Cardiac septum (tissue), 1 donor: ENCODE measurements at regions not wholly inside any gene's neighbourhood (a gene's known extent, or its start where the extent isn't known, plus 50 kb on each side); places are given as distances from the start of the nearest gene placed in this dataset.
"Not testable (repeated sequence)": the region's sequence is repeated elsewhere in the genome, so short reads cannot be mapped to it uniquely, and the experiment has no call there.

Source experiments
- DNase-seq: peaks from one replicate; pipeline ENCODE4 v3.0.0-alpha.2; 2020; ENCODE audit warnings: low spot score
- intact Hi-C: fragments of 100-400 bp; cut with DNase I; formaldehyde crosslinking; loops from one replicate; pipeline ENCODE4 v1.14.0; 2022
- donor health status: DM: no; HTN: no; CAD: no.

DNA sequence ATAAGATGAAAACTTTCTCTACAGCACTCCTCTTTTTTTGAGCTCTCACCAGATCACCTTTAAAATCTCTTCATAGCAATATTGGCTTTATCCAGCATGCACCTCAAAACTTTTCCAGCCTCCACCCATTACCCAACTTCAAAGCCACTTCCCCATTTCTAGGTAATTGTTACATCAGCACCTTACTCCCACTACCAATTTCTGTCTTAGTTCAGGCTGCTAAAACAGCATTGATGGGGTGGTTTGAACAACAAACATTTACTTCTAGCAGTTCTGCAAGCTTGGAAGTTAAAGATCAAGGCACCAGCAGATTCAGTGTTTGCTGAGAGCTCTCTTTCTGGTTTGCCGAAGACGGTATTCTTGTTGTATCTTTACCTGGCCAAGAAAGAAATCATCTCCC is 114.0 kb upstream of the SLC39A10 start:
- intact Hi-C loops: no loop called here
- DNase-seq: no peak

DNA sequence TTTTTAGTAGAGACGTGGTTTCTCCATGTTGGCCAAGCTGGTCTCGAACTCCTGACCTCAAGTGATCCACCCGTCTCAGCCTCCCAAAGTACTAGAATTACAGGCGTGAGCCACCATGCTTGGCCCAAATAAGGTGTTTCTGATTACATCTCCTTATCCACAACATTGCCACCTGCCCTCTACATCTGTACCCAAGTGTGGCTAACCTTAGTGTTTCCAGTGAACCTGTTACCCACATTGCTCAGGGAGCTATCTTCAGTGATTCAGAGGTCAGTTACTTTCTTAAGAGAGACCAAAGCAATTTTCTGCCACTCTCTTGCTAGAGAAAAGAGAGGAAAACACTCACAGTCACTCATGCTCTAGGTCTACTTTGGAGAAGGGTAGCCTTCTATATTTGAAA is 115.0 kb upstream of the SLC39A10 start:
- intact Hi-C loops: no loop called here
- no peak for DNase-seq

GRCh38 chr2:195538937-195539336 is 118.1 kb upstream of the SLC39A10 start:
- no peak for DNase-seq
- intact Hi-C loops: no loop called here

GRCh38 chr2:195537811-195538210 is 119.2 kb upstream of the SLC39A10 start:
- no peak for DNase-seq
- intact Hi-C loops: no loop called here

GRCh38 chr2:195536906-195537305 is 120.1 kb upstream of the SLC39A10 start:
- intact Hi-C loops: no loop called here

DNA sequence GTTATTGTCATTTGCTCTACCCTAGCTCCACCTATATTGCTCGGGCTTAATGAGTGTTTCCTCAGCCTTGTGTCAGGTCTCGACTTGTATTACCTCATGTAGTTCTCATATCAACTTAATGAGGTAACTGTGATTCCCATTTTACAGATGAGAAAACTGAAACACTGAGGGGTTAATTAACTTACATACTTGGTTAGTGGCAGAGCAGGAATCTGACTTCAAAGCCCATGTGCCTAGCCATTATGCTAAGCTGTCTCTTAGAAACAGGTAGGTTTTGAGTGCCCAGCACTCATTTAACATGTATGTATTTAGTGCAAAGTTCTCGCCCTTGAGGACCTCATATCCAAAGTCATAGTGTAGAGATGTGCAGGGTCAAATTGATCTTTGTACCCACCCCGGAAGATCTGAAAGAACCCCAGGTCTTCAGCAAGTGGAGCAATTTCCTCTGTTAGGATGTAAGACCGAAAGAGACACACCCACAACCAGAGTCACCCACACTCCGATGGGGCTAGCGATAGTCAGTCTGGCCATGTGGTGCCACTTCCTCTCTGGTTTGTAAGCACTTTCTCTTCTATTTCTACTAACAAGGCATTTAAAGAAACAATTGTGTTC is 121.0 kb upstream of the SLC39A10 start:
- intact Hi-C loops: no loop called here
- DNase-seq: no peak

More at GRCh38 chr2:195536906-195537305, 120.1 kb upstream of the SLC39A10 start:
- no peak for DNase-seq

GRCh38 chr2:195534971-195535370 is 122.1 kb upstream of the SLC39A10 start:
- intact Hi-C loops: no loop called here
- DNase-seq: no peak

GRCh38 chr2:195533771-195534642 is 123.0 kb upstream of the SLC39A10 start:
- DNase-seq: no peak
- intact Hi-C loops: no loop called here

GRCh38 chr2:195532628-195533271 is 124.3 kb upstream of the SLC39A10 start:
- no peak for DNase-seq
- intact Hi-C loops: no loop called here

DNA sequence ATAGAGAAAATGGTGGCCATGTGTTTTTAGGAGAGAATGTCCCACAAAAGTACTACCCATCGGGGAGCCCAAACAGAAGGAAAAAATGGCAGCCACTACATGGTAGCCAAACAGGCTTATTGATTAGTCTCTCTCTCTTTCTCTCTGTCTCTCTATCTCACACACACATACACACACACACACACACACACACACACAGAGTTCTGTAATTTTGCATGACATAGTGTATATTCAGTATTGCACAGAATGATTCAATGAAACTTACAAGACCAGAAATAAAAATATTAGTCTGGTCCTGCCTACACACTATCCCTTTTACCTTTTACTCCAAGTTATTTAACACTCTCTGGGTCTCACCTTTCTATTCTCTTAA is 124.8 kb upstream of the SLC39A10 start:
- intact Hi-C loops: no loop called here
- no peak for DNase-seq

DNA sequence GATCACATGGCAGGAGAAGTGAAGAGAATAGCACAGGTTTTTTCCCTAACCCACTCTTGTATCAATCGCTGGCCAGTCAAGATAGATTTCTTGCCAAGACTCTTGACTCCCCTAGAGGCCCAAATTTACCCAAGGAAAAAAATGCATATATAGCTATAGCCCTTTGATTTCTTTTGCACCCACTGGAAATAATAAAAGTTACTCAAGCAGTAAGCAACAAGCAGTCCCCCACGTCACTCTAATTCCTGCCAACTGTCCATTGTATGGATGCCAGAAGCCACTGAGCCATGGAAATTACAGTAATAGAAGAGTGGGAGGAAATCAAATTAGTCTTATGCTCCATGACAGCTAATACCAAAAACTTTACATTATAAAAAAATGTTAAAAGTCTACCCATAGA is 125.3 kb upstream of the SLC39A10 start:
- no peak for DNase-seq
- intact Hi-C loops: no loop called here

- intact Hi-C loops, DNase-seq: not testable (repeated sequence)
These were observed 133.8 kb upstream of the SLC39A10 start for GRCh38 chr2:195523242-195523641.

DNA sequence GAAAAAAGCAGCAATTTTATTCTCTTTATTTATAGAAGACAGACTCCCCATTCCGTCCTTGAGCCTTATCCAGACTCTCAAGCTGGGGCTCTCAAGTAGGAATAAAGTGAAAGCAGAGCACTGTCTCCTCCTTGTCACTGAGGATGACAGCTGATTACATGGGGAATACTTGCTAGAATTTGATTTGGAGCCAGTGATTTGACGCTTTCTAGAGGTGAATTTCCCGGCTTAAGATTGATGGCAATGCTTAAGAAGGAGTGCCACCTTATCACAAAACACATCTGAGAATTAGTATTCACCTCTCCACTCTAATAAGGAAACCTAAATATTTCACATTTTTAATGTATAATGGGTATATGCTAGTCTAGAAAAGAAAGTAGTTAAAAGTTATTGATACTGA is 135.4 kb upstream of the SLC39A10 start:
- no peak for DNase-seq
- intact Hi-C loops: no loop called here

- DNase-seq: no peak
- intact Hi-C loops: no loop called here
These were observed 136.3 kb upstream of the SLC39A10 start for GRCh38 chr2:195520671-195521155.

DNA sequence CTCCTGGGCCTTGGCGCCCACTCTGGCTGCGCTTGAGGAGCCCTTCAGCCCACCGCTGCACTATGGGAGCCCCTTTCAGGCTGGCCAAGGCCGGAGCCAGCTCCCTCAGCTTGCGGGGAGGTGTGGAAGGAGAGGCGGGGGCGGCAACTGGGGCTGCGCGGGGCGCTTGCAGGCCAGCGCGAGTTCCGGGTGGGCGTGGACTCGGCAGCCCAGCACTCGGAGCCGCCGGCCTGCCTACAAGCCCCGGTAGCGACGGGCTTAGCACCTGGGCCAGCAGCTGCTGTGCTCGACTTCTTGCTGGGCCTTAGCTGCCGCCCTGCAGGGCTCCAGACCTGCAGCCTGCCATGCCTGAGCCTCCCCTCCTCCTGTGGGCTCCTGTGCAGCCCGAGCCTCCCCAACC is 141.5 kb upstream of the SLC39A10 start:
- intact Hi-C loops: no loop called here
- DNase-seq: no peak

- intact Hi-C loops: no loop called here
- no peak for DNase-seq
These were observed 142.7 kb upstream of the SLC39A10 start for GRCh38 chr2:195514365-195514764.

GRCh38 chr2:195513119-195513518 is 143.9 kb upstream of the SLC39A10 start:
- intact Hi-C loops: no loop called here
- no peak for DNase-seq

- no peak for DNase-seq
- intact Hi-C loops: no loop called here
These were observed 147.5 kb upstream of the SLC39A10 start for GRCh38 chr2:195509551-195509950.

- no peak for DNase-seq
- intact Hi-C loops: no loop called here
These were observed 148.9 kb upstream of the SLC39A10 start for GRCh38 chr2:195508139-195508455.

DNA sequence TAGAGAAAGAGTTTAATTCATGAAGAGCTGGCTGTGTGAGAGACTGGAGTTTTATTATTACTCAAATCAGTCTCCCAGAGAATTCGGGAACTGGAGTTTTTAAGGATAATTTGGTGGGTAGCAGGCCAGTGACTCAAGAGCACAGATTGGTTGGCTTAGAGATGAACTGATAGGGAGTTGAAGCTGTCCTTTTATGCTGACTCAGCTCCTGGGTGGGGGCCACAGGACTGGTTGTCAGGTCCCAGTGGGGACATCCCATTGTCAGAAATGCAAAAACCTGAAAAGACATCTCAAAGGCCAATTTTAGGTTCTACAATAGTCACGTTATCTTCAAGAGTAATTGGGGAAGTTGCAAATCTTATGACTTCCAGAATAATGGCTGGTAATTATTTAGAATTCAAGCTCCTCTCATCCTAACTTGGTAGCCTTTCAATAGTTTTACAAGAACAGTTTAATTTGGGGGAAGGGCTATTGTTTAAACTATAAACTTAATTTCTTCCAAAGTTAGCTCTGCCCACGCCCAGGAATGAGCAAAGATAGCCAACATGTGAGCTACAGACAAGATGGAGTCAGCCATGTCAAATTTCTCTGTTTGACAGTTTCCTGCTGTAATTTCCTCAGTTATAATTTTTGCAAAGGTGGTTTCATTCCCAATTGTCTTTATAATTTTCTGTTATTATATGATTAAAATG is 149.4 kb upstream of the SLC39A10 start:
- intact Hi-C loops: no loop called here
- no peak for DNase-seq
